PC-9 (cell line): ENCODE measurements at regions not wholly inside any gene's neighbourhood (a gene's known extent, or its start where the extent isn't known, plus 50 kb on each side); places are given as distances from the start of the nearest gene placed in this dataset.

Experiments
- CTCF ChIP-seq: fragments of 200-600 bp; sonication (generic); conservative IDR thresholded peaks from 2 replicates; pipeline ENCODE4 v1.6.1; 2017; ENCODE audit warnings: mixed run types, antibody characterized with exemption, mild to moderate bottlenecking, moderate library complexity
- EZH2 ChIP-seq: fragments of 200-600 bp; sonication (generic); IDR thresholded peaks from 2 replicates; pipeline ENCODE4 v1.8.0; 2017; ENCODE audit warnings: antibody characterized with exemption, low read depth

- no peak for TF ChIP-seq CTCF
- no peak for TF ChIP-seq EZH2
These were observed 615.4 kb downstream of the CD109 start for GRCh38 chr6:74311431-74311830.
